Tibial nerve (tissue), 4 donors: ENCODE measurements at regions not wholly inside any gene's neighbourhood (a gene's known extent, or its start where the extent isn't known, plus 50 kb on each side); places are given as distances from the start of the nearest gene placed in this dataset.

Experiments used
- EP300 ChIP-seq, 2 donors: sonication (generic); formaldehyde crosslinking; IDR thresholded peaks; one replicate each; pipeline ENCODE4 v1.6.1; 2017; ENCODE audit warnings: antibody characterized with exemption in 2 of 2, mild to moderate bottlenecking in 1 of 2
- POLR2A ChIP-seq, 2 donors: fragments of 450-650 bp; IDR thresholded peaks; one replicate each; pipeline ENCODE4 v1.6.1; 2017; ENCODE audit warnings: antibody characterized with exemption in 2 of 2, mild to moderate bottlenecking in 2 of 2, moderate library complexity in 2 of 2
- TF ChIP-seq, protein P1 (sequence below), 5 experiments: fragments of 200-600 bp in 3 of 5; fragments of 450-650 bp in 2 of 5; sonication (generic) in 3 of 5; IDR thresholded peaks; one replicate each; pipeline ENCODE4 v1.5.1; 2016 to 2019; ENCODE audit warnings: antibody characterized with exemption in 5 of 5, mild to moderate bottlenecking in 3 of 5, moderate library complexity in 2 of 5

DNA sequence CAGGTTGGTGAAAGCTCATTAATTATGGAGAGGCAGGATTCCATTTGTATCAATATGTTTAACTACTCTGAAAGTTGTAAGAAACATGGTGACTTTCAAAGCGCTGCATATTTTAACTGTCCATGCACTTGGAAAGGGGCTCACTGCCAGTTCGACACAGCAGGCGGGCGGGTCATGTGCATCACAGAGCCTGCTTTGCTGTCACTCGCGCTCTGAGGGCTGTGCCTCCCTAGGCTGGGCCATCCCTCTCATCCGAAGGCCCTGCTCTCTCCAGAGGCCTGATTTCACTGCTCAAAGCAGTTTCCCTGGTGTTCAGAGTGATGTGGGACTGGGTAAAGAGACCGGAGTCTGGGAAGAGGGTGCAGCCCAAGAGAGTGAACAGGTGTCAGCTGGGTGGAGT is 422.0 kb upstream of the MON1B start:
- TF ChIP-seq, protein P1, sequence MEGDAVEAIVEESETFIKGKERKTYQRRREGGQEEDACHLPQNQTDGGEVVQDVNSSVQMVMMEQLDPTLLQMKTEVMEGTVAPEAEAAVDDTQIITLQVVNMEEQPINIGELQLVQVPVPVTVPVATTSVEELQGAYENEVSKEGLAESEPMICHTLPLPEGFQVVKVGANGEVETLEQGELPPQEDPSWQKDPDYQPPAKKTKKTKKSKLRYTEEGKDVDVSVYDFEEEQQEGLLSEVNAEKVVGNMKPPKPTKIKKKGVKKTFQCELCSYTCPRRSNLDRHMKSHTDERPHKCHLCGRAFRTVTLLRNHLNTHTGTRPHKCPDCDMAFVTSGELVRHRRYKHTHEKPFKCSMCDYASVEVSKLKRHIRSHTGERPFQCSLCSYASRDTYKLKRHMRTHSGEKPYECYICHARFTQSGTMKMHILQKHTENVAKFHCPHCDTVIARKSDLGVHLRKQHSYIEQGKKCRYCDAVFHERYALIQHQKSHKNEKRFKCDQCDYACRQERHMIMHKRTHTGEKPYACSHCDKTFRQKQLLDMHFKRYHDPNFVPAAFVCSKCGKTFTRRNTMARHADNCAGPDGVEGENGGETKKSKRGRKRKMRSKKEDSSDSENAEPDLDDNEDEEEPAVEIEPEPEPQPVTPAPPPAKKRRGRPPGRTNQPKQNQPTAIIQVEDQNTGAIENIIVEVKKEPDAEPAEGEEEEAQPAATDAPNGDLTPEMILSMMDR (IDR thresholded peaks at IDR 0.05): no peak
- TF ChIP-seq EP300 (IDR thresholded peaks at IDR 0.05) (no peak), POLR2A (IDR thresholded peaks at IDR 0.05) (no peak)
